ENCODE measurements at regions not wholly inside any gene's neighbourhood (a gene's known extent, or its start where the extent isn't known, plus 50 kb on each side); places are given as distances from the start of the nearest gene placed in this dataset.
A peak's percentile ranks its signal among the peaks of the same experiment; 100 is the strongest.

- no peak for TF ChIP-seq CTCF (IDR thresholded peaks at IDR 0.05; ENCODE audit: unreplicated experiment)
- Mint-ChIP-seq H3K36me3 (ENCODE audit: insufficient read depth) (peaks cover 2% of the 10 kb centered on the region), H3K4me1 (ENCODE audit: low read depth) (no peaks in the 10 kb centered on the region), H3K9me3 (ENCODE audit: low read depth) (peaks cover 6% of the 10 kb centered on the region), H3K27ac (no peak overlapping the region), H3K4me3 (ENCODE audit: low read depth) (no peak overlapping the region), H3K27me3 (peaks cover 12% of the 10 kb centered on the region)
- no peak for DNase-seq (ENCODE audit: low spot score, unreplicated experiment)
Observed at GRCh38 chr14:34119107-34119858, 168.4 kb upstream of the EGLN3 start.

- peaks cover 2% of the 10 kb centered on the region for H3K36me3 Mint-ChIP-seq (ENCODE audit: insufficient read depth)
- no peak overlapping the region for H3K27ac Mint-ChIP-seq
- no peak for DNase-seq (ENCODE audit: low spot score, unreplicated experiment)
- no peak for TF ChIP-seq CTCF (IDR thresholded peaks at IDR 0.05; ENCODE audit: unreplicated experiment)
- peaks cover 6% of the 10 kb centered on the region for H3K9me3 Mint-ChIP-seq (ENCODE audit: low read depth)
- peaks cover 21% of the 10 kb centered on the region for H3K4me1 Mint-ChIP-seq (ENCODE audit: low read depth)
- peaks cover 7% of the 10 kb centered on the region for H3K27me3 Mint-ChIP-seq
- H3K4me3 Mint-ChIP-seq (ENCODE audit: low read depth) = no peak overlapping the region
Observed at GRCh38 chr14:34113991-34114390, 163.1 kb upstream of the EGLN3 start.

- no peak for TF ChIP-seq CTCF (IDR thresholded peaks at IDR 0.05; ENCODE audit: unreplicated experiment)
- Mint-ChIP-seq H3K4me3 (ENCODE audit: low read depth) (no peak overlapping the region), H3K4me1 (ENCODE audit: low read depth) (peaks cover 21% of the 10 kb centered on the region), H3K27ac (no peak overlapping the region), H3K27me3 (peaks cover 7% of the 10 kb centered on the region), H3K9me3 (ENCODE audit: low read depth) (peaks cover 6% of the 10 kb centered on the region), H3K36me3 (ENCODE audit: insufficient read depth) (peaks cover 2% of the 10 kb centered on the region)
- no peak for DNase-seq (ENCODE audit: low spot score, unreplicated experiment)
Observed at GRCh38 chr14:34113005-34113511, 162.2 kb upstream of the EGLN3 start.

- peak overlapping the region; percentile 16 for H3K27ac Mint-ChIP-seq
- peaks cover 7% of the 10 kb centered on the region for H3K27me3 Mint-ChIP-seq
- H3K9me3 Mint-ChIP-seq (ENCODE audit: low read depth) = peaks cover 6% of the 10 kb centered on the region
- H3K4me3 Mint-ChIP-seq (ENCODE audit: low read depth) = no peak overlapping the region
- DNase-seq (ENCODE audit: low spot score, unreplicated experiment) = no peak
- TF ChIP-seq CTCF (IDR thresholded peaks at IDR 0.05; ENCODE audit: unreplicated experiment) = peak; percentile 40
- peaks cover 21% of the 10 kb centered on the region for H3K4me1 Mint-ChIP-seq (ENCODE audit: low read depth)
- H3K36me3 Mint-ChIP-seq (ENCODE audit: insufficient read depth) = peaks cover 2% of the 10 kb centered on the region
Observed at GRCh38 chr14:34111953-34112352, 161.1 kb upstream of the EGLN3 start.

GRCh38 chr14:34111505-34111904, 160.6 kb upstream of the EGLN3 start:
- Mint-ChIP-seq H3K36me3 (ENCODE audit: insufficient read depth) (peaks cover 2% of the 10 kb centered on the region), H3K4me3 (ENCODE audit: low read depth) (no peak overlapping the region), H3K9me3 (ENCODE audit: low read depth) (peaks cover 6% of the 10 kb centered on the region), H3K27me3 (peaks cover 7% of the 10 kb centered on the region), H3K27ac (no peak overlapping the region), H3K4me1 (ENCODE audit: low read depth) (peaks cover 21% of the 10 kb centered on the region)
- TF ChIP-seq CTCF (IDR thresholded peaks at IDR 0.05; ENCODE audit: unreplicated experiment) = no peak
- no peak for DNase-seq (ENCODE audit: low spot score, unreplicated experiment)
